Islet precursor cell (in vitro differentiated cells): ENCODE measurements at regions not wholly inside any gene's neighbourhood (a gene's known extent, or its start where the extent isn't known, plus 50 kb on each side); places are given as distances from the start of the nearest gene placed in this dataset.
A peak's percentile ranks its signal among the peaks of the same experiment; 100 is the strongest.
"Not testable (repeated sequence)": the region's sequence is repeated elsewhere in the genome, so short reads cannot be mapped to it uniquely, and the experiment has no call there.

Experiments
- DNase-seq: peaks from one replicate; pipeline ENCODE4 v3.0.0-alpha.2; 2018

GRCh38 chr2:8592736-8593135, 89.1 kb upstream of the ID2 start:
- peak; percentile 79 for DNase-seq

GRCh38 chr2:8593243-8593642, 88.6 kb upstream of the ID2 start:
- peak; percentile 15 for DNase-seq

DNA sequence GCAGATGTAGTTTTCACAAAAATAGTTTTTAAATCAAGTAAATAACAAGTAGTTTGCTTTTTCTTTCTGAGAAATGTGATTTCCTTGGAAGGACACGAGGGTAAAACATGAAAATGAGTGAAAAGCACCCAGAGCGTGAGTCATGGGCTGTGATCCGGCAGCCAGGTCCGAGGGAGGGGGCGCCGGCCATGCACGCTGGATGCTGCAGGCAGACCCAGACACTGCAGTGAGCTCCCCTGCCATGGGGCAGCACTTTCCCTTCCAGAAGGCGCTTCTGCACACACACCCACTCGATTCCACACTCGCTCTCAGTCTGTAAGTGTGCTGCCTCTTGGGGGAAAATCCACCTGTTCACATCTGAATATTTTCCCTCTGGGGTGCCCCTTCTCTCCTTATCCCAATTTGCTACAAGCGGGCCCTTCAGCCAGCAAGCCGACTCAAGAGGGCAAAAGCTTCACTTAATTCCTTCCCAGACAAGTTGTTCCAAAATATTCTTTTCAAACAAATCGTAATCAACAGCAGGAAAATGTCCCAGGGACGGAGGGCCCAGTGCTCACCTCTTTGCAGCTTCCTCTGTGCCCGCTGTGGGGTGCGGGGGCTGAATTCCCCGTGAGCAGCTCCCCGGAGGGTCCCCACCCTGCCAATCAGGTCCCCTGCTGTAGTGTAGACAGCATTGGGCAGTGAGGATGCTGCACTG, 87.0 kb upstream of the ID2 start:
- peak; percentile 66 for DNase-seq

DNA sequence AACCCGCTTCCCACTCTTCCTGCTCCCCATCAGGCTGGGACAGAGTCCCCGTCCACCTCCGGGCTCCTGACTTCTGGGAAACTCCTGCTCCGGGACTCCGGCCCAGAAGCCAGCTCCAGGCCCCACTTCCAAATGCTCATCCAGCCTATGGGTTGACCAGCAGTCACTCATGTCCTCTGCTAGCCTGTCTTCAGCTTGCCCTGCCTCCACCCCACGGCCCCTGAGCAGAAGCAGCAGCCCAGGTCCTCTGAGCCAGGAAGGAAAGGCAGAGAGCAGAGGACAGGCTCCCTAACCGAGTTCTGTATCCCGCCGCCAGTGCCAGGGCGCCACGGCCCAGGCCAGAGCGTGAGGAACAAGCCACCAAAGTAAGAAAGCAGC, 86.4 kb upstream of the ID2 start:
- DNase-seq: peak; percentile 59

GRCh38 chr2:8595811-8596600, 85.8 kb upstream of the ID2 start:
- DNase-seq: peak; percentile 49

DNA sequence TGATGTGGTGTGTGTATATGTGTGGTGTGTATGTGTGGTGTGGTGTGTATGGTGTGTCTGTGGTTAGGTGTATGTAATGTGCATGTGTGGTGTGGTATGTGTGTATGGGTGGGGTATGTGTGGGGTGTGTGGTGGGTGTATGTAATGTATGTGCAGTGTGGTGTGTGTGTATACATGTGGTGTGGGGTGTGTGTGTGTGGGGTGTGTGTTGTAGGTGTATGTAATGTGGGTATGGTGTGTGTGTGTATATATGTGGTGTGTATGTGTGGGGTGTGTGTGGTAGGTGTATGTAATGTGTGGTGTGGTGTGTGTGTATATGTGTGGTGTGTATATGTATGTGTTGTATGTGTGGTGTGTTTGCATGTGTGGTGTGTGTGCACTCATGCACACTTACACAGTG, 84.8 kb upstream of the ID2 start:
- DNase-seq: no peak

DNA sequence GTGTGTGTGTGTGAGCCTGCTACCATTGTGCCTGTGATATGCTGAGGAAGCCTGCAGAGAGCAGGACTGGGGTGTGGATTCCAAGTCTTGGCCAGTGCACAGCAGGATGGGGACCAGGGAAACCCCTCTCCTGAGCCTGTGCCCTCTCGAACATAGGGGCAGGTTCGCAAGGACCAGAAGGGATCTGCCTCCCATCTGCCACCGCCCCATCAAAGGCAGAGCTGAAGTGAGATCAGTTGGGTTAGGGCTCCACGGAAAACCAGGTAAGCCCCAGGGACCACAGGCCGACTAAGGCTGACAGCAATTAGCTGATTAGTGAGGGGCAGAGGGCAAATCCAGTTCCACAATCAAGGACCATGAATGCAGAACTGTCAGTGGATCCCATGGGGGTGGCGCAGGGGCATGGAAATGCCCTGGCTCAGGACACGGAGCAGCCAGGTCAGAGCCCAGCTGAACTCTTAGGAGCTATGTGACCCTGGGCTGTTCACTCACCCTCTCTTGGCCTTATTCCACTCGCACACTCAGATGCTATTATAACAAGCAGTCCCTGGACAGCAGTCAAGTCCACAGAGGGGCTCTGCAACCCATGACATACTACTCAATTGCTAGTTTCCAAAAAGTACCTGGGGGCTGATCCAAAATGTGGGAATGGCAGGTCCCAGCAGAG, 84.2 kb upstream of the ID2 start:
- DNase-seq: peak; percentile 52

DNA sequence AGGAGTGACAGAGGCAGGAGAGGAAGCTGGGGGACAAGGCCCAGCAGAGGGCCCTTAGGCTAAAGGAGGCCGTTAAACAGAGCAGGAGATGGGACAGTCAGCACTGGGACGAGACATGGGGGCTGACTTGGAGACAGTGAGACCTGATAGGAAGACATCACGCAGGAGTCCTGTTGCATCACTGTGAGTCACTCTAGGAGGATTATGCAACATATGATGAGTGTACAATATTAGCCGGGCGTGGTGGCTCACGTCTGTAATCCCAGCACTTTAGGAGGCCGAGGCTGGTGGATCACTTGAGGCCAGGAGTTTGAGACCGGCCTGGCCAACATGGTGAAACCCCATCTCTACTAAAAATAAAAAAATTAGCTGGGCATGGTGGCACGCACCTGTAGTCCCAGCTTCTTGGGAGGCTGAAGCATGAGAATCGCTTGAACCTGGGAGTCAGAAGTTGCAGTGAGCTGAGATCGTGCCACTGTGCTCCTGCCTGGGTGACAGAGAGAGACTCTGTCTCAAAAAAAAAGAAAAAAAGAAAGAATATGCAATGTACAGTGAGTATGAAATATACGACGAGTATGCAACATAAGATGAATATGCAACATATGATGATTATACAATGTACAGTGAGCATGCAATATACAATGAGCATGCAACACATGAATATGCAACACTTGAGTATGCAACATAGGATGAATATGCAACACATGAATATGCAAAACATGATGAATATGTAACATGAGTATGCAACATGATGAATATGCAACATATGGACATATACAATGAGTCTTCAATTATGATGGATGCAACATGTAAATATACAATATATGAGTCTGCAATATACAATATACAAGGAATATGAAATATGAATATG, 83.3 kb upstream of the ID2 start:
- peak; percentile 81 for DNase-seq

DNA sequence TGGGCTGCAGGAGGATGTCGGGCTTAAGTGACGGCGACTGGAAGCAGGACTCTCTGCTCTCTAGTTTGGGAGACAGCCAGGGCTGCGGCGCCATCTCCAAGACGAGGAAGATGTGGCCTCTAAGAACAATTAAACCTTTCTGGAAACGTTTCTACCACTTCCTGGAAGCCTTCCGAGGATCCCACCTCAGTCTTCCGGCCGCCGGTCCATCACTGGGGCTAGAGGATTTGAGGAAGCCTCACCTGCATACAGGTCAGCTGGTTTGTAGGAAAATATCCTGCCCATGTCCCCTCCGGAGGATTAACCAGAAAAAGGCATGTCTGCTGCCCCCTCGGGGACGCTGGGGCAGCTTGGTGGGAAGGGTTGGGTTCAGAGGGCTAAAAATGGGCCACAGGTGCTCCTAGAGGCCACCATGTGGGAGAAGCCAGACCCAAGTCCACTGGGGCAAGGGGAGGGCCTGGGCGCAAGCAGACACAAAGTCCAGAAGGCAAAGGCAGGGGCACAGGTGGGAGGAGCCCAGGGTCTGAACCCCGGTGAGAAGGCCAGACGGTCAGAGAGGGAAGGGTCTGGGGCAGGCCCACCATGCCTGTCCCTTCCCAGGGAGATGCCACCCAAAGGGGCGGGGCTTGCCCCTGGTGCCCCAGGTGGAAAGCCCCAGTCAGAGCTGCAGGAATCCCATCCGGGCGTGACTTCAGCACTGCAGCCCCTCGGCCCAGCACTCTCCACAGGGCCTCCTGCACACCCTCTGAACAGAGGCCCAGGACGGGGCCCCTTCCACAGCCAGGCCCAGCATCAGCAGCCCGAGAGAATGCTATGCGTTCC, 82.2 kb upstream of the ID2 start:
- DNase-seq: peak; percentile 47

DNA sequence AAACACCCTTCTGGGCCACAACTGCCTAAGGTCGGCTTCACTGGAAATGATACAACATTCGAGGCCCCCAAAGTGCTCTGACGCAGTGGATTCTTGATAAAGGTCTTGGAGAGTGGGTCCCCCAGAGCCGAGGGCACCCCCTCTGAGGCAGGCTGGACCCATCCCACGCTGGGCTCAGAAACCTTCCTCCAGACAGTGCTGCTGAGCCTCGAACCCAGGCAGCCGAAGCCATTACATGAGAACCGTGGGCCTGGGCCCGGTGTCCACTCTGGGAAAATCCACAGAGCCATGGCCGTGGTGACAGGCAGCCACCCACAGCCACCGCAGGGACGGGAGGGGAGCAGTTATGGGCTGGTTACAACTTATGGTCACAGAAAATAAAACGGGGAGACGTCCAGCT, 81.4 kb upstream of the ID2 start:
- peak; percentile 37 for DNase-seq

GRCh38 chr2:8602809-8603208, 79.0 kb upstream of the ID2 start:
- peak; percentile 45 for DNase-seq

GRCh38 chr2:8603356-8603755, 78.5 kb upstream of the ID2 start:
- DNase-seq: not testable (repeated sequence)

DNA sequence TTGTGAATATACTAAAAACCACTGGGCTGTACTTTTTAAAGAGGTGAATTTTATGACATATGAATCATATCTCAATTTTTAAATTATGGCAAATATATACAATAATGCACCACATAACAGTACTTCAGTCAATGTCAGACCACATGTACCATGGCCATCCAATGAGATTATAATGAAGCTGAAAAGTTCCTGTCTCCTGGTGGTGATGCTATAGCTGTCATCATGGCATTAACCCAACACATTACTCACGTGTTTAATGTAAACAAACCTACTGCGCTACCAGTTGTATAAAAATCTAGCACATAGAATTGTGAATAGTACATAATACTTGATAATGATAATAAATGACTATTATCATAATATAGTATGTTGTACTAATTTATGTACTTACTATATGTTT, 77.6 kb upstream of the ID2 start:
- no peak for DNase-seq

- DNase-seq: peak; percentile 66
Measured at GRCh38 chr2:8605351-8606065, 76.3 kb upstream of the ID2 start.

- peak; percentile 32 for DNase-seq
Measured at GRCh38 chr2:8606226-8606625, 75.6 kb upstream of the ID2 start.

GRCh38 chr2:8606649-8607550, 75.0 kb upstream of the ID2 start:
- peak; percentile 51 for DNase-seq

DNA sequence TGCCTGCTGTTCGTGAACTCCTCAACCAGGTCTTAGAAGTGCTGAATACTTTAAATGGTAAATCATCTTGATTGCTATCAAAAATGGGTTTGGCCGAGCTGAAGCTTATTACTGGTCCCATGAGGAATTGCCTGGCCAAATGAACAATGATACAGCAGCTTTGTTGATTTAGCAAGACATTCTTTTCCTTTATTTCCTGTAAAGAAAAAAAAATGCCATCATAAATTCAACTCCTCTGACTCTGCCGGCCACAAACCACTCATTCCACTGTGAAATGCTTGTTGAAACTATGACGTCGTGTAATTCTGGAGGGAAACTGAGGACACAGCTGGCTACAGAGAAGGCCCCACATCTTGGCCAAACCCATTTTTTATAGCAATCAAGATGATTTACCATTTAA, 74.2 kb upstream of the ID2 start:
- DNase-seq: peak; percentile 30

GRCh38 chr2:8608411-8608954, 73.4 kb upstream of the ID2 start:
- DNase-seq: peak; percentile 35

DNA sequence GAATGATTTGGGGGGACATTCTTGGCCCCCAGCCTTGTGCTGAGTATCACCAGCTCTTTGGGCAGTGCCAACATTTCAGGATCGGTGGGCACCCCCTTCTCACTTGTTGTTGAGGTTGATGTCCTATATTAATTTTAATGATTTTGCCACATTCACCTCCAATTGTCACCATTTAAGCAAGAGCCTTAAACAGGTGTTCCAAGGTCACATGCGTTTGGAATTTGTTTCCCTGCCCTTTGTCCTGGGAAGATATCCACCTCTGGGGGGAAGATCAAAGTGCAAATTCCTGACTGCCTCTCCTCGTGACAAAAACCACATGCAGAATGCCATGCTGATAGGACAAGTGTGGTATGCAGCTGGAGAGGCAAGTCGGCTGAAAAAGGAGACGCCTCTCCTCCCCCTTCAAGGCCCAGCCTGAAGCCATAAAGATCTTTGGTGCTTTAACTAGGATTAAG, 72.5 kb upstream of the ID2 start:
- peak; percentile 95 for DNase-seq

- not testable (repeated sequence) for DNase-seq
Measured at GRCh38 chr2:8610775-8611174, 71.1 kb upstream of the ID2 start.
